ENCODE measurements at regions not wholly inside any gene's neighbourhood (a gene's known extent, or its start where the extent isn't known, plus 50 kb on each side); places are given as distances from the start of the nearest gene placed in this dataset.

GRCh38 chr10:88186335-88186734 is 322.9 kb downstream of the PTEN start:
- TF ChIP-seq, protein P1, sequence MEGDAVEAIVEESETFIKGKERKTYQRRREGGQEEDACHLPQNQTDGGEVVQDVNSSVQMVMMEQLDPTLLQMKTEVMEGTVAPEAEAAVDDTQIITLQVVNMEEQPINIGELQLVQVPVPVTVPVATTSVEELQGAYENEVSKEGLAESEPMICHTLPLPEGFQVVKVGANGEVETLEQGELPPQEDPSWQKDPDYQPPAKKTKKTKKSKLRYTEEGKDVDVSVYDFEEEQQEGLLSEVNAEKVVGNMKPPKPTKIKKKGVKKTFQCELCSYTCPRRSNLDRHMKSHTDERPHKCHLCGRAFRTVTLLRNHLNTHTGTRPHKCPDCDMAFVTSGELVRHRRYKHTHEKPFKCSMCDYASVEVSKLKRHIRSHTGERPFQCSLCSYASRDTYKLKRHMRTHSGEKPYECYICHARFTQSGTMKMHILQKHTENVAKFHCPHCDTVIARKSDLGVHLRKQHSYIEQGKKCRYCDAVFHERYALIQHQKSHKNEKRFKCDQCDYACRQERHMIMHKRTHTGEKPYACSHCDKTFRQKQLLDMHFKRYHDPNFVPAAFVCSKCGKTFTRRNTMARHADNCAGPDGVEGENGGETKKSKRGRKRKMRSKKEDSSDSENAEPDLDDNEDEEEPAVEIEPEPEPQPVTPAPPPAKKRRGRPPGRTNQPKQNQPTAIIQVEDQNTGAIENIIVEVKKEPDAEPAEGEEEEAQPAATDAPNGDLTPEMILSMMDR (IDR thresholded peaks at IDR 0.05; ENCODE audit: low read depth, low read length), result no peak
- TF ChIP-seq MAX (IDR thresholded peaks at IDR 0.05; ENCODE audit: low read depth, low read length), result no peak

Measured in NB4 (cell line).